GM04504 (cell line): ENCODE measurements at regions not wholly inside any gene's neighbourhood (a gene's known extent, or its start where the extent isn't known, plus 50 kb on each side); places are given as distances from the start of the nearest gene placed in this dataset.
"Not testable (repeated sequence)": the region's sequence is repeated elsewhere in the genome, so short reads cannot be mapped to it uniquely, and the experiment has no call there.

Experiments
- DNase-seq: peaks from one replicate; pipeline ENCODE4 v3.0.0-alpha.2; 2012; ENCODE audit warnings: low read depth

DNA sequence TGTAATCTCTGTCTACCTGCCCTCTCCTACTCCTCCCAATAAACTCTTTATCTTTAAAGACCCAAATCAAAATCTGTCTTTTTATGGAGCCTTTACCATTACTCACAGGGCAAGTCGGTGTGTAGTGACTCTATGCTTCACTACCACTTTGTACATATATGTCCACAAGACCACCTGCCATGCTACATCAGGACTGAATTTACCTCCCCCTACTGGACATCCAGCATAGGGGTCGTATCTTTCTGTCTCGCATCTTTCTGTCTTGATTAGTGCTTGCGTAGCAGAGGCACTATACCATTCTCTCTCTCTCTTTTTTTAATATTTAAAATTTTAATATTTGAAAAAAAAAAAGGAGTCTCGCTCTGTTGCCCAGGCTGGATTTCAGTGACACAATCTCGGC, 587.5 kb downstream of the SOX5 start:
- no peak for DNase-seq

DNA sequence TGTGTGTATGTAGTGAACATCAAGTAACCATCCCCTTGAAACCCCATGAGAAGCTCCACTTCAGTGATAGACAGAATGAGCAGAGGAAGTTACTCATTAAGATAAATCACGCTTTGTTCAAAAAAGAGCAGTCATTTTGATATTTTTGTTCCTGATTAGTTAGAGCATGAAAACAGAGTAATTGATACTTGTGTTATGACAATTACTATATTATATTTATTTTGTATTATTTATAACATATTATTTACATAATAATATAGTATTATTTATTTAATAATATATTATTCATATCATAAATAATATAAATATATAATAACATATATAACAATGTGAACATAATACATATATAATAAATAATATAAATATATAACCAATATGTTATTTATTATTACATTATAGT, 580.9 kb downstream of the SOX5 start:
- no peak for DNase-seq

DNA sequence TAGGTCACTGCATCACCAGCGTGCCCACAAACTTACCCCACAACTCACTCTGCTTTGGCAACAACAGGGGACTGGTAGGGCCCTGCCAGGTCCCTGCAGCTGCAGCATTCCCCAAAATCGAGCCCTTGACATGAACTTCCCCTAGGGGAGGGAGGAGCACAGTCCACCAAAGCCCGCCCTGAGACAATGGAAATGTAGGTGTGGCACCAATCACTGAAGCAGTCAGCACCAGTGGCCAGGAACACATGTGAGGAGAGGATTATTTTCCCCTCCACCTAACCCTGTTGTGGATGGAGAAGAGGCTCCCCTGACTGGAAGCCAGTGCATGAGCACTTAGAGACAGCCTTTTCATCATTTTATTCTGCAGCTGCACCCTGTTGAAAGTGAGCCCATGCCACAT, 573.8 kb downstream of the SOX5 start:
- no peak for DNase-seq

DNA sequence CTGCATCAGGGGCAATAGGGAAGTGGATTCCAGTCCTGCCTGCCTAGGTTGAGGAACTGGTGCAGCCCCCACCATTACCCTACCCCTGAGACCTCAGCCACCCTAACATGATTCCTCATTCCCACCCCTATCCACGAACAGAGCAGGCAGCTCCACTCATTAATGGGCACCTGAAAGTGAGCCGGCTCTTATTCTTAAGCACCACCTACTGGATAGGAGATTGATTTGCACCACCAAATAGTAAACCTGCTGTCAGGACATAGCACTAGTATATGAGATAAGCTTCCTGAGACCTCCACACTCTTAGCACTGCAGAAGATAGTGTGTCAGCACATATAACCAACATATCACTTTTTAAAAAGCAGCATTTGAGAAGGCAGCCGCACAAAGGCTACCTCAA, 573.2 kb downstream of the SOX5 start:
- no peak for DNase-seq

DNA sequence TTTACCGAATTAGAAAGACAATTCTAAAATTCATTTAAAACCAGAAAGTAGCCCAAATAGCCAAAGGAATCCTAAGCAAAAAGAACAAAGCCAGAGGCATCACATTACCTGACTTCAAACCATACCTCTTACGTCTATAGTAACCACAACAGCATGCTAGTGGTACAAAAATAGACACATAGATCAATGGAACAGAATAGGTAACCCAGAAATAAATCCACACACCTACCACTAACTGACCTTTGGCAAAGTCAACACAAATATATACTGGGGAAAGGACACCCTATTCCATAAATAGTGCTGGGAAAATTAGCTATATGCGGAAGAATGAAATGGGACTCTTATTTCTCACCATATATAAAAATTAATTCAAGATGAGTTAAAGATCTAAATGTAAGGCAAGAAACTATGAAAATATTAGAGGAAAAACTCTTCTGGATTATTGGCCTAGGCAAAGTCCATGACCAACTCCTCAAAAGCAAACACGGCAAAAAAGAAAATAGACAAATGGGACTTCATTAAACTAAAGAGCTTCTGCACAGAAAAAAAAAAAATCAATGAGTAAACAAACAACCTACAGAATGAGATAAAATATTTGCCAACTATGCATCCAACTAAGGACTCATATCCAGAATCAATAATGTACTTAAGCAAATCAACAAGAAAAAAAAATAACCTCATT, 568.9 kb downstream of the SOX5 start:
- DNase-seq, result no peak

DNA sequence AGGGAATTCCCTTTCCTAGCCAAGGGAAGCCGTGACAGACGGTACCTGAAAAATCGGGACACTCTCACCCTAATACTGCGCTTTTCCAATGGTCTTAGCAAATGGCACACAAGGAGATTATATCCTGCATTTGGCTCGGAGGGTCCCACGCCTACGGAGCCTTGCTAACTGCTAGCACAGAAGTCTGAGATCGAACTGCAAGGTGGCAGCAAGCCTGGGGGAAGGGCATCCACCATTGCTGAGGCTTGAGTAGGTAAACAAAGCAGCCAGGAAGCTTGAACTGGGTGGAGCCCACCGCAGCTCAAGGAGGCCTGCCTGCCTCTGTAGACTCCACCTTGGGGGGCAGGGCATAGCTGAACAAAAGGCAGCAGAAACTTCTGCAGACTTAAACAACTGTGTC, 560.6 kb downstream of the SOX5 start:
- DNase-seq, result not testable (repeated sequence)

DNA sequence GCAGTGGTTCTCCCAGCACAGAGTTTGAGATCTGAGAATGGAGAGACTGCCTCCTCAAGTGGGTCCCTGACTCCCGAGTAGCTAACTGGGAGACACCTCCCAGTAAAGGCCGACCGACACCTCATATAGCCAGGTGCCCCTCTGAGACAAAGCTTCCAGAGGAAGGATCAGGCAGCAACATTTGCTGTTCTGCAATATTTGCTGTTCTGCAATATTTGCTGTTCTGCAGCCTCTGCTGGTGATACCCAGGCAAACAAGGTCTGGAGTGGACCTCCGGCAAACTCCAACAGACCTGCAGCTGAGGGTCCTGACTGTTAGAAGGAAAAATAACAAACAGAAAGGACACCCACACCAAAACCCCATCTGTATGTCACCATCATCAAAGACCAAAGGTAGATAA, 560.2 kb downstream of the SOX5 start:
- DNase-seq, result not testable (repeated sequence)

DNA sequence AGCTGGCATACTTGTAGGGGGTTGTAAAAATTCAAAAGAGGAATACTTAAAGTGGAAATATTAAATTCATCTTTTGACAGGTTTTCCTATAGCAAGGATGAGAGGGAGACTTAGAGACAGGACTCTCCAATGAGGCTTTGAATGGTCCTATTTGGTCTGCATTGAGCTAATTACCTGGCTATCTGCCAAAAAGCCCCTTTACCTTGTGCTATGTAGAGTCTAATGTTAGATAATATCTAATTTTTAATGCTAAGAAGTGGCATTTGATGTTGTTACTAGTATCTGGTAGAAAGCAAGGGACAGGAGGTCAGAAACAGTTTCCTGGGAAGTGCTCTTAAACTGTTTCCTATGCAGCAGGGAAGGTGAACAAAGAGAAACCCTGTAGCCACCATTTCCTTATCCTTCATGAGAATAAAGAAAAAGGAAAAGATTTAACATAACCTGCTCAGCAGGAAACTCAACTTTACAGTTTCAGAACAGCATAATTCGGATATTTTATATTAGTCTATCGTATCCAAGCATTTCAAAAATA, 550.0 kb downstream of the SOX5 start:
- no peak for DNase-seq

DNA sequence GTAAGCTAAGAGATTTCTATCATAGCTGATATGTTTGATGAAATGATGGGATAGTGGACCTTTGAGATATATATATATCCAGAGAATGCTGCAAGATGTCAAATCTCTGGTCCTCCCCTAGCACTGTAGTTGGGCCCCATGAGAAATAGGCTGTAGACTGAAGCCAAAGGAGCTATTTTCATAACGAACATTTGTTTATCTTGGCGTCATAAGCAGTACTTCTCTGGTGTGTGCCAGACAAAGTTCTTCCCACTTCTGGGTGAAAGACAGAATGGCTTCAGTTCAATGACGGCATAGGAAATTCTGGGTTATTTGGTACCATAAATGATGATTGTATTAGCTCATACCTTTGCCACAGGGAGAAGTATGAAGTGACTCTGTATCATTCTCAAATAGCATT, 534.3 kb downstream of the SOX5 start:
- DNase-seq, result no peak

DNA sequence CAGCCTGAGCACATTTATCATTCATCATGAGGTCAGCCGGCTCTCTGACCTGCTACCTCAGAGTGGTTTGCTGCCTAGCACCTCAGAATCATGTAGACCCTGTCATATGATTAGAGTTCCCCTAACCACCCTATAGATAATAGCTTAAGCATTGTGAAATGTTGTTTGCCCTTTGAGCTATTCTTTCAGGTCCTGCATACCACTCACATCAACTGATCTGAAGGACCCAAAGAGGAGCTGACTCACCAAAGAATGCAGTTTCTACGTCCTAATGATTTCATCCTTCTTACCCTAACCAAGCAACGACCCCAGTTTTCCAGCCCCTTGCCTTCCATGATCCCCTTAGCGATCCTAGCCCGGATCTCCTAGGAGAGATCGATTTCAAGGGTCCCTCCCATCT, 527.9 kb downstream of the SOX5 start:
- no peak for DNase-seq

DNA sequence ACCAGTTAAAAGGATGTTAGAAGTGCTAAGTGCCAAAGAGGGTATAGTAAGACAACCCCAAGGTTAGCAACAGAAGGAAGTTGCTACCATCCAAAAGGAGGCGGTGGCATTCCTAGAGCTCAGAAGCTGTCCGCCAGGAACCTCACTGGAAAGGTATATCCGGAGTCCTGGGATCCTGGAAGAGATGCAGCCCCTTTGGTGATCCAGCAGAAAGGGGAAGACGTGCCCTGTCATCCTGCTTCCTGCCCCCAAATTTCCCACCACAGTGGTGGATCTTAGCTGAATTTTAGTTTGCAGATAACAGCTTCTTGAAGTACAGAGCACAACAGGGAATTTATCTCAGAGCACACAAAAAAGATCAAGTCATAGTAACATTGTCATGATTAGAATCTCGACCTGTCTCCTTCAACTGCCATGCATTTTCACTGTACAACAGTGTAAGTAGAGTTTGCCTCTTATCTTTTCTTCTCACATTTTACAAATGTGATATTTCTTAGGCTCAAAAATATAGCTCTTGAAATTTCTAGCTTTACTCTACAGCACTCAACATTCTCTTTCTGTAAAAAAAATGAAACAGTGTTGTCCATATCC, 526.3 kb downstream of the SOX5 start:
- no peak for DNase-seq

DNA sequence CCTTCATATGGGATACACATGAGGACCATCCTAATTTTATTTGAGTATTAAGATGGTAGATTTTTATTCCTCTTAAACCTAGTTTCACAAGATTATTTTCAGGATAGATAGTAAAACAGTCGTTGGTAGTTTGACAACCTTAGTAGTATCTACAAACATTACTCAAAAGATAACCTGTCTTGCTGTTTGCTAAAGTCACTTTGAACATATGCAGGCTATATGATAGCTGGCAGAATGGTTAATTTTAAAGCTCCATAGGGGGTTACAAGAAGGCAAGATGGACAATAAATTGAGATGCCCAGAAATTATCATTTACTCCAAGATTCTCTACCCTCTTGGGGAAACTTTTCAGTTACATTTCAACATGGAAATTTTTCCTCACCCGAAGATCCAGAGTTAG, 525.7 kb downstream of the SOX5 start:
- DNase-seq, result no peak

DNA sequence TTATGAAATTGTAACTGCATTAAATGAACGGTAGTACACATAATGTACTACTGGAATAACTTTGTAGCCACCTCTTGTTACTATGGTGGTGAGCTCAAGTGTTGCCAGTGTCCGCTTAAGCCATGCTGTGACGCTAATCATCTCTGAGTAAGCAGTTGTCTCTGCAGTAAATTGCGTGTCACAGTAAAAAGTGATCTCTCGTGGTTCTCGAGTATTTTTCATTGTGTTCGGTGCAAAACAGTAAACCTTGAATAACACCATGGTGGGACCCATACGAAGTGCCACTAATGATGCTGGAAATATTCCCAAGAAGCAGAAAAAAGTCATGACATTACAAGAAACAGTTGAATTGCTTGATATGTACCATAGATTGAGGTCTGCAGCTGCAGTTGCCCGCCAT, 524.8 kb downstream of the SOX5 start:
- DNase-seq, result no peak

DNA sequence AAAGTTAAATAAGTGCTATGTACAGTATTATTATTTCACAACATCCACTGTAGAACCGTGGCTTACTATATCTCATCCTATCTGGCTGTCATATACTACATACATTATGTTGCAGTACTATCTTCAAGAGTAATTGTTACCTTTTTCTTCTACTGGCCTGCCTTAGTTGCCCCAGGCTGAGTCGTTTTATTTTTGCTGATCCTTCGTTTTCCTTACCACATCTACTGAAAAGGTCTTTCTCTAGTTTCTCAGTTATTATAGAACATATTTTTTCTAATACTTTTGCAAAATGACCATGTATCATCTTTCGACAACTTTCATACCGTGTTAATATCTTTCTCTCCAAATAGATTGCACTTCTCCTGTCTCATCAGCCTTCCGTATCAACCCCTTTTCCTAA, 523.1 kb downstream of the SOX5 start:
- no peak for DNase-seq

DNA sequence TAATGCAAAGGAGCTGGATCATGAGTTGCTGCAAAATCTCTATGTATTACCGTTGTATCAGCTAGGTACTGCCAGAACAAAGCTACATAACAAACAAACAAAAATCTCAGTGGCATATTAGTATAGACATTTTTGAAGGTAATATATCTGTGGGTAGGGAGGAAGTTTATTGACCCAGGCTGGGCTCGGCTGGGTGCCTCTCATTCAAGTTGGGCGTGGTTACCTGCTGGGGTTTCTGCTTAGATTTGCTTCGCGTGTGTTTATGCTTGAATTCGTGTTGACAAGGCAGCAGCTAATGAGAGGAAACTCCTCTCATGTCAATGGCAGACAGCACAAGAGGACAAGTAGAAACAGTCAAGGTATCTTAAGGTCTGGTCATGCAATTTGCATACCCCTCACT, 520.7 kb downstream of the SOX5 start:
- DNase-seq, result no peak

DNA sequence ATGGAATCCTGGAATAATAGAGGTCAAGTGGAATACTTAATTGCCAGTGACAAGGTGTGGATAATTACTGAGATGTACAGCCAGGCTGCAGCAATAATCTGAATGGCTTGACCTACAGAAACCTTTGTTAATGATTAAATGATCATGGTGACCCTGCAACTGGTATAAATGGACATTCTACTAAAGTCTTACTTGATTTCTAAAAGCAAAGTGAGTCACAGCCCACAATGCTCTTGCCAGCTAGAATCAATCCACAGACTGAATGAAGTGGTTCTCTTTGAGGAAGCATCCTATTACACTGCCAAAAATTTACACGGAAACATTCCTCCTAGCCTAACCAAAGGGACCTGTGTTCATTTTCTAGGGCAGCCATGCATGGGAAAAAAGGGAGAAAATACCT, 518.5 kb downstream of the SOX5 start:
- no peak for DNase-seq

DNA sequence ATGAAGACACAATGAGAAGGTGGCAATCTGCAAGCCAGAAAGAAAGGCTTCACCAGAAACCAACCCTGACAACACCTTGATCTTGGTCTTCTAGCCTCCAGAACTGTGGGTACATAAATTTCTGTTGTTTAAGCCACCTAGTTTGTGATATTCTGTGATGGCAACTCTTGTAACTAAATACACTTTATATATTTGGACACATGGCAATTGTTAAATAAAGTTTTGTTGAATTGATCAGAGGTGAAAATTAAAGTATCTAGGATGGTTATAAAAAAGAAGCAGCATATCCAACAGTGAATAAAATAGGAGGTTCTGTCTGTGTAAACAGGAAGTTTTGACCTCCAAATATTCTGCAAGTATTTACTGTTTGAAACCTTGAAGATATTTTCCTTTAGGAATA, 516.3 kb downstream of the SOX5 start:
- no peak for DNase-seq

DNA sequence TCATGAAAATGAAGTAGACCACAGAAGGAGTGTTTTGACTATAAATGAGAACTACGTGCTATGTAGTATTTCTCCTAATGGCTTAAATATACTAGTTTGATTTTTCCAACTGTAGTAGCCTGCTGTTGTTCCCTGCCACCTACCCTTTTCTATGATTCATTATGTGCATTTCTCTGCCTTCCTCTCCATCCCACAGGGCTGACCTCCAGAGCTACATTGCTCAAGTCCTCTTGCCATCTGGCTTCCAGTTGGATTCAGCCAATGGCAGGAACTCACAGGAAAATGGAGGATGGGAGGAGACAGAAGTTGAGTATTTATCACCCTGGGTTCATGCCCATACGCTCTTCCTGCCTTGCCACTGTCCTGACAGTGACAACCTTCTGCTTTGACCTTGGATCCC, 515.3 kb downstream of the SOX5 start:
- DNase-seq, result no peak

DNA sequence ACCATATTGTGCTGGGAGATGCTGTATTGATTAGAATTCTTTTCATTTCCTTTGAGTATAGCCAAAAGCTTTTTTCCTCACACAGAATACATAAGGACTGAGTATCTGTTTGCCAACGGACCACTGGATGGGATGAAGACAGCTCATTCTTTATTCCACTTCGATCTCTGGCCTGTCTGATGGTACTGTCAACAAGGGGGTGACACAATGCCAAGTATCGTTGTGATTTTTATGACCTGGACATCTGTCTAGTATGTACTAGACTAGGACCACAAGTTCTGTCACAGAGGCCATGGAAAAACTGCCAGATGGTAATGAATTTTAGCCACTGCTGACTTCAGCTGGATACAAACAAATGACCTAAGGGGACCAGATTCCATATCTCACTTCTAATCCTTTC, 502.7 kb downstream of the SOX5 start:
- no peak for DNase-seq

DNA sequence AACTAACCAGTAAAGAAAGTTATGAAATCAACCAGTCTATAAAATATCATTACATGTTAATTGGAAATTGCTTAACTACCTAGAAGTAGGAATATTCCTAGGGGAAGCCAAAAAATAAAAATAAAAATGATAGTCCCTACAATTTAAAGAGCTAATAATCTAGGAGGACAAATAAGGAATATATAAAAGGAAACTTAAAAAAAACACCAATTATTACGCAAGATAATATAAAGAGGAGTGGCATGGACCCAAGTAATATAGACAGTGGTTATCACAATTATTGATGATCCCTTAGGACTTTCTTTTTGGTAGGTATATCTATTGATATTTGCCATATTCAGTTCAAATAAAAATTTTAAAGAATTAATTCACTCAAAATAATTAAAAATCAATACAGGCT, 498.7 kb downstream of the SOX5 start:
- no peak for DNase-seq

DNA sequence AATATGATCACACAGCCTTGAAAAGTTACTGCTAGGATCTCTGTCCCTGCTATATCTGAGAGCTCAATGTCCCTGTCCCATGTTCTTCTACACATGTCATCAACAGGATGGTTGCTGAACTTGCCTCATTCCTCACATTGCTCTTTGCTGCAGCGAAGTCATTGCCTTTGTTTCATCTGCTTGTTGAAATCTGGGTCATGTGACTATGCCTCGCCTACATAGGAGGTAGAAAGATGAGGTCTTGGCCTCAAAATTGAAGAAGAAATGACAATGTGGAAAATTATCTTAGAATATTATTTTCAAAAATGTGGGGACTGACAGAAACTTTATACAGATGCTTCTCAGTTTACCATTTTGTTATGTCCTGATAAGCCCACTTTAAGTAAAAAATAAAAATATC, 494.2 kb downstream of the SOX5 start:
- no peak for DNase-seq

DNA sequence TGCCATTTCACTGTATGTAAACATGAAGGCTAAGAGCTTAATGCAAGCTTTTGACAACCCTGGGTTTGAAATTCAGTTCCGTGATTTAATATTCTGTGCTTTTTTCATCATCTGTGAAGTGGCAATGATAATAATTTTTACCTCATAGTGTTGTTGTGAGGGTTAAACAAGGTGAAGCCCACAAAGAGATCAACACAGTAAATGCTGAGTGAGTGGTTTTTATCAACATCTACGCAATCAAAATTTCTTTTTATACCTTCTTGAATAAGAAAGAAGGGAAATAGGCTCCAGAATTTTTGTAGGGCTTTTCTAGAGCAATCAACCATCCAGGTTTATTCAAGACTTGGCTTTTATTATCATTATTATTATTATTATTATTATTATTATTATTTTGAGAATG, 490.8 kb downstream of the SOX5 start:
- DNase-seq, result no peak

DNA sequence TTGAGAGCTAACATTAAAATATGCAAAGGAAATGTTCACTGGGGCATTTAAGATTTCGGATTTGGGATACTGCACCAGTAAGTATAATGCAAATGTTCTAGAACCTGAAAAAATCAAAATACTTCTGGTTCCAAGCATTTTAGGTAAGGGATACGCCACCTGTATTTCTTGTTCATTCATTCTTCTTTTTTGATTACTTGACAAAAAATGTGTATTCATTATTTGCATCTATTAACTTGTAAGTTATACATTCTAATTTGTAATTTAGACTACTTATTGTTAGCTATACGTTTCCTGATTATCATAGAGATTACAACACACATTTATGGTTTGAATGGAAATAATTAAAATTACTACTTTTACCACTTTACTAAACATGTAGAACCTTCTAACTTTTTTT, 486.9 kb downstream of the SOX5 start:
- no peak for DNase-seq

DNA sequence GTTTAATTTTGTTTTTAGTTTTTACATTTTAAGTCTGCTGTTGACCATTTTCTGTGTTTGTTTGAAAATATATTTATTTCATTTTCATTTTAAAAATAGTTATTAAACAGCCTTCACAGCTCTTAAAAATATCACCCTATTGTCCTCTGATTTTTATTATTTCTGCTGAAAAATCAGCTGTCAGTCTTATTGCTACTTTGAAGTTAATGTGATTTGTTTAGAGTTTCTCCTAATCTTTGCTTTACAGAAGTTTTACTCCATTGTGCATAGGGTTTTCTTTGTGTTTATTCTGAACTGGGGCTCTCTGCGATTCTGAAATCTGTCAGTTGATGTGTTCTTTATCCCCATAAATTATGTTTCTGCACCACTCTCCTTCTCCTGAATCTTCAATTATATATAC, 486.3 kb downstream of the SOX5 start:
- no peak for DNase-seq
